Subcutaneous abdominal adipose tissue (tissue), 5 donors: ENCODE measurements at regions not wholly inside any gene's neighbourhood (a gene's known extent, or its start where the extent isn't known, plus 50 kb on each side); places are given as distances from the start of the nearest gene placed in this dataset.

ENCODE experiments used
- H3K27ac ChIP-seq: one replicate; pipeline ENCODE4 v1.7.0; 2013; ENCODE audit warnings: low read depth, mild to moderate bottlenecking, inconsistent platforms, low read length, moderate library complexity
- H3K27me3 ChIP-seq, 5 donors: one replicate each; pipeline ENCODE4 v1.7.0; 2013; ENCODE audit warnings: low read length in 5 of 5, inconsistent platforms in 1 of 5; ENCODE audit not compliant: control insufficient read depth in 5 of 5, insufficient read depth in 4 of 5
- H3K36me3 ChIP-seq, 5 donors: one replicate each; pipeline ENCODE4 v1.7.0; 2013; ENCODE audit warnings: low read length in 5 of 5; ENCODE audit not compliant: control insufficient read depth in 5 of 5, insufficient read depth in 5 of 5
- H3K4me1 ChIP-seq, 5 donors: one replicate each; pipeline ENCODE4 v1.7.0; 2013; ENCODE audit warnings: low read length in 5 of 5, mild to moderate bottlenecking in 3 of 5, moderate library complexity in 1 of 5; ENCODE audit not compliant: control insufficient read depth in 5 of 5, insufficient read depth in 5 of 5
- H3K4me3 ChIP-seq, 5 donors: one replicate each; pipeline ENCODE4 v1.7.0; 2013; ENCODE audit warnings: low read length in 5 of 5, low read depth in 1 of 5
- H3K9ac ChIP-seq, 5 donors: one replicate each; pipeline ENCODE4 v1.7.0; 2013; ENCODE audit warnings: low read length in 5 of 5, mild to moderate bottlenecking in 4 of 5, moderate library complexity in 3 of 5
- H3K9me3 ChIP-seq, 5 donors: one replicate each; pipeline ENCODE4 v1.7.0; 2013; ENCODE audit warnings: low read length in 5 of 5; ENCODE audit not compliant: control insufficient read depth in 5 of 5
- donor health status: healthy.
- donor health status: healthy.
- donor health status: healthy.
- donor health status: healthy.
- donor health status: healthy.

DNA sequence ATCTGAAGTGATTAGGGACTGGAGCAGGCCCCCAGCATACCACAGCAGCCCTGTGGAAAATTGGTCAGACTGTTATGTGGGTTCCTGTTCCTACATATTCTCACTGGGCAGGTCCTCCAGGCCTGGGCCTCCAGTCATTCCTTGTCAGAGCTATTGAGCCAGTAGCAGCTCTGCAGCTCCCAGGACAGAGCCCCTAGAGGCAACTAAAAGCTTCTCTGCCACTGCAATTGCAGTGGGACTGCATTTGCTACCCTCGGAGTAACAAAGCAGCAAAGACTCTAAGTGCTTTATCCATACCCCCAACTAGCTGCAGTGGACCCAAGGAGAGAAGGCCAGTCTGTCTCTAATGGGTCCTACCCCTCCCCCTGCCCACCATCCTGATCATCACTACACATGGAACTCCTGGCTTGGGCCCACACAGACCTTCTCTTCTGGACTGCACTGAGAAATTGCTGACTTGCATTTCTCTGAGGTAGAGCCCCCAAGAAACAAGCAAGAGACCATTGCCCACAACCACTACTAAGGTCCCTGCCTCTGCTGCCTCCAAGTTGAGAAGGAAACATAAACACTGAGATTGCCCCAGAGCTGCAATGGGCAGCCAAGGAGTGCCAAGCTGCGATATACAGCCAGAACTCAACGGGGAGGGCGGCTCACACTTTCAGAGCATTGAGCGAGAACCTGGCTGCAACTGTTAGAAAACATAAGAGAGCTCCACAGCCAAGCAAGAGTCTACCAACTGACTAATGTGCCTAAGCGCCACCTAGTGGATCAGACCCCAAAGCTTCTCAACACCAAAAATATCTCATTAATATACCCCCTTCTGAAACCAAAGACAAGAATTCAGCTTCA lies 738.7 kb upstream of the NDST4 start:
- H3K27me3 ChIP-seq, result no peaks in the 10 kb centered on the region
- H3K36me3 ChIP-seq, result no peaks in the 10 kb centered on the region
- H3K4me1 ChIP-seq, result no peaks in the 10 kb centered on the region
- H3K9me3 ChIP-seq, result no peaks in the 10 kb centered on the region
- H3K27ac ChIP-seq, result no peak overlapping the region
- no peak overlapping the region for H3K4me3 ChIP-seq
- no peak overlapping the region for H3K9ac ChIP-seq

DNA sequence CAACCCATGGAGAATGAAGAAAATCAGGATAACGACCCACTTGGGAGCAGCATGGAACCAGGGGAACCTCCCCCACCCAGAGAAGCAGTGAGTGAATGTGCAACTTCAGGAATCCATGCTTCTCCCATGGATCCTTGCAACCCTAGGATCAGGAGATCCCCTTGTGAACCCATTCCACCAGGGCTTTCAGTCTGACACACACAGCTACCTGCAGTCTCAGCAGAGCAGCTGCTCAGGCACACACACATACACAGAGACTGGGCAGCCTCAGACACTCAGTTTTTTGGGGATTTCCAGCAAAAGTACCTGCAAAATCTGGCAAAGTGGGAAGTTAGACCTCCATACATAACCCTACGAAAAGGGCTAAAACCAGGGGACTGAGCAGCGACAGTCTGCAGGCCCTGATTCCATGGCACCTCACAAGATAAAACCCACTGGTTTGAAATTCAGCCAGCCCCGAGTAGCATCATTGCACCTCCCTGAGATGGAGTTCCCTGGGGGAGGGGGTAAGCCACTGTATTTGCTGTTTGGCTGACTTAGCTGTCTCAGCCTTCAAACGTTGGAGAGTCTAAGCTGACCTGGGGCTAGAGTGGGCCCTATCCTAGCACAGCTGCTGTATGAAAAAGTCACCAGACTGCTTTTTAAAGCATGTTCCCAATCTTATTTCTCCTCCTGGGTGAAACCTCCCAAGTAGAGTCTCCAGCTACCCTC lies 737.5 kb upstream of the NDST4 start:
- Histone ChIP-seq H3K27me3 (no peaks in the 10 kb centered on the region), H3K36me3 (no peaks in the 10 kb centered on the region), H3K9me3 (no peaks in the 10 kb centered on the region), H3K9ac (no peak overlapping the region), H3K4me3 (no peak overlapping the region), H3K4me1 (no peaks in the 10 kb centered on the region), H3K27ac (no peak overlapping the region)

DNA sequence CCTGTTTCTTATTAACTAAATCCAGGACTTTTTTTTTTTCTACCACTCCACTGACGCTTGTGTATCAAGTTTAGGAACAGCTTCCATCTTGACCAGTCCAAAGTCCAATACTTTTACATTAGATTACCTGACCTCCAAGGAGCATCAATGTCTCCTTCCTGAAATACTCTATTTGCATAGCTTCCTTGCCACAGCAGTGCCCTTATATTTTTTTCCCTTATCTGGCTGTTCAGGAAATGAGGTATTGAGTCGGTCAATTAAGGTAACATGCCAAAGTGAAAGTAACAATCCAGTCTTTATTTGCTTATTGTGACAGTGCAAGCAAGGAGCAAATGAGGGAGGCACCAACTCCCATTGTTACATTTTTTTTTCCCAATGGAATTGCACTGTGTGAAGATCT lies 730.8 kb upstream of the NDST4 start:
- Histone ChIP-seq H3K4me3 (no peak overlapping the region), H3K27ac (no peak overlapping the region), H3K9me3 (no peaks in the 10 kb centered on the region), H3K4me1 (no peaks in the 10 kb centered on the region), H3K27me3 (no peaks in the 10 kb centered on the region), H3K36me3 (no peaks in the 10 kb centered on the region), H3K9ac (no peak overlapping the region)

DNA sequence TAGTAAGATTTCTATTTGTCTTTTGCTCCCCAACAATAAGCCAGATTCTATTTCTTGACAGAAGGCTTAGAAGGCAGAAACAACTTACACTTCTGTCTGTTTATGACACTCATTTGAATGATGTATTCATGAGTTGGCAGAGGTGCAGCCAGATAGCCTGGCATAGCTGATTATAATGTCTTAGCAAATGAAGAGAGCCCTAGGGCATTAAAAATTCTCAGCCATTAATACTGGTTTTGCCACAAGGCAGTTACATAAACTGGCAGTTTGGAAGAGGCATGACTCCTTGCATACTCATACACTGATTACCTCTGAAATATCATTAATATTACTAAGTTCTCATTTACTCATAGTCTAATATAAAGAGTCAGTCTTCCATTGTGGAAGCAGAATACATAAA lies 728.5 kb upstream of the NDST4 start:
- H3K4me3 ChIP-seq, result no peak overlapping the region
- no peaks in the 10 kb centered on the region for H3K27me3 ChIP-seq
- H3K9ac ChIP-seq, result no peak overlapping the region
- H3K4me1 ChIP-seq, result no peaks in the 10 kb centered on the region
- no peak overlapping the region for H3K27ac ChIP-seq
- peaks cover 0 to 2% (median 0%) of the 10 kb centered on the region in 5 donors for H3K9me3 ChIP-seq
- H3K36me3 ChIP-seq, result no peaks in the 10 kb centered on the region

DNA sequence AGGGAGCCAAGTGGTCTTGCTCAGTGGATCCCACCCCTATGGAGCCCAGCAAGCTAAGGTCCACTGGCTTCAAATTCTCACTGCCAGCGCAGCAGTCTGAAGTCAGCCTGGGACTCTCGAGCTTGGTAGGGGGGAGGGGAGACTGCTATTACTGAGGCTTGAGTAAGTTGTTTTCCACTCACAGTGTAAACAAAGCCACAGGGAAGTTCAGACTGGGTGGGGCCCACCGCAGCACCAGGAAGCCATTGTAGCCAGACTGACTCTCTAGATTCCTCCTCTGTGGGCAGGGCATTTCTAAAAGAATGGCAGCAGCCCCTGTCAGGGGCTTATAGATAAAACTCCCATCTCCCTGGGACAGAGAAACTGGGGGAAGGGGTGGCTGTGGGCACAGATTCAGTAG lies 721.0 kb upstream of the NDST4 start:
- no peaks in the 10 kb centered on the region for H3K4me1 ChIP-seq
- no peak overlapping the region for H3K9ac ChIP-seq
- peaks cover 0 to 19% (median 4%) of the 10 kb centered on the region in 5 donors for H3K9me3 ChIP-seq
- H3K36me3 ChIP-seq, result no peaks in the 10 kb centered on the region
- no peak overlapping the region for H3K4me3 ChIP-seq
- no peaks in the 10 kb centered on the region for H3K27me3 ChIP-seq
- H3K27ac ChIP-seq, result no peak overlapping the region

DNA sequence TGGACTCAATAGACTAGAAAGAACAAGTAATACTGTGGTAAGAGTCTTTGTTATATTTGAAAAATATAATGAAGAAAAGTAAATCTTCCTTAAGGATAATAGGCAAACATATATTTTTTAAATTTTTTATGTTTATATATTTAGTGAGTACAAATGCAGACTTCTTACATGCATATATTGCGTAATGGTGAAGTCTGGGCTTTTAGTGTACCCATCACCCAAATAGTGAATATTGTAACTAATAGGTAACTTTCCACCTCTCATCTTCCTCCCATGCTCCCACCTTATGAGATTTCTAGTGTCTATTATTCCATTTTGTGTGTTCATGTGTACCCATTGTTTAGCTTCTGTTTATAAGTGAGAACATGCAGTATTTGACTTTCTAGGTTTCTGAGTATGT lies 711.2 kb upstream of the NDST4 start:
- Histone ChIP-seq H3K27me3 (no peaks in the 10 kb centered on the region), H3K27ac (no peak overlapping the region), H3K4me3 (no peak overlapping the region), H3K9me3 (no peaks in the 10 kb centered on the region), H3K4me1 (no peaks in the 10 kb centered on the region), H3K36me3 (no peaks in the 10 kb centered on the region), H3K9ac (no peak overlapping the region)

DNA sequence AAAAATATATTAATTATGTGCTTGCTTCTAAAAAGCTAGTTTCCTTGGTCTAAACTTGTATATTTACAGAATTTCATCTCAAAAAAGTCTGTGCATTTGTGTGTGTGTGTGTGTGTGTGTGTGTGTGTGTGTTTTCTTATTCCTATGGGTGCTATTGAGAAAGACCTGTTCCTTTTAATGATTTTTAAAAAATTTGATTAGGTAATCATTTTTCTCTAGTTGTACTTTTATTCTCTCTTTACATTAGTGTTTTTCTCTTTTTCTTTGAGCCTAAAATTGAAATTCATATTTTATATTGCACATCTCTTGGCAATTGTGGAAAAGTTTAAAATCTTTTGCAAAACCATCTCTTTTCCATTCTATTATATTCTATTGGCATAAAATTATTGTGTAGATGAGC lies 690.4 kb upstream of the NDST4 start:
- H3K9me3 ChIP-seq, result peaks cover 0 to 6% (median 3%) of the 10 kb centered on the region in 5 donors
- H3K4me1 ChIP-seq, result no peaks in the 10 kb centered on the region
- no peak overlapping the region for H3K4me3 ChIP-seq
- no peaks in the 10 kb centered on the region for H3K36me3 ChIP-seq
- H3K27ac ChIP-seq, result no peak overlapping the region
- H3K27me3 ChIP-seq, result no peaks in the 10 kb centered on the region
- H3K9ac ChIP-seq, result no peak overlapping the region

DNA sequence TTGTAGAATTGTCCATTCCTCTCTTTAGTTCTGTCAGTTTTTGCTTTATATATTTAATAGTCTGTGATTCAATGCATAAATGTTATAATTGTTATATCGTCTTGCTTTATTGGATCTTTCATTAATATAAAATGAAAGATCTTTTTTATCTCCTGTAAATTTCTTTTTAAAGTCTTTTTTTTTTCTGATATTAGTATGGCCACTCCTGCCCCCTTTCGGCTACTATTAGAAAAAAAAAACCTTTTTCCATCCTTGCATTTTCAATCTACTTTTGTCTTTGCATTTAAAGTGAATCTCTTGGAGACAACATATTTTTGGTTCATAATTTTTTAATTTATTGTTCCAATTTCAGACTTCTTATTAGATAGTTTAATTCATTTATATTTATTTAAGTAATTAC lies 677.4 kb upstream of the NDST4 start:
- H3K27me3 ChIP-seq, result no peaks in the 10 kb centered on the region
- no peaks in the 10 kb centered on the region for H3K36me3 ChIP-seq
- H3K9ac ChIP-seq, result no peak overlapping the region
- H3K4me1 ChIP-seq, result no peaks in the 10 kb centered on the region
- no peak overlapping the region for H3K4me3 ChIP-seq
- peaks cover 0 to 4% (median 0%) of the 10 kb centered on the region in 5 donors for H3K9me3 ChIP-seq
- no peak overlapping the region for H3K27ac ChIP-seq

DNA sequence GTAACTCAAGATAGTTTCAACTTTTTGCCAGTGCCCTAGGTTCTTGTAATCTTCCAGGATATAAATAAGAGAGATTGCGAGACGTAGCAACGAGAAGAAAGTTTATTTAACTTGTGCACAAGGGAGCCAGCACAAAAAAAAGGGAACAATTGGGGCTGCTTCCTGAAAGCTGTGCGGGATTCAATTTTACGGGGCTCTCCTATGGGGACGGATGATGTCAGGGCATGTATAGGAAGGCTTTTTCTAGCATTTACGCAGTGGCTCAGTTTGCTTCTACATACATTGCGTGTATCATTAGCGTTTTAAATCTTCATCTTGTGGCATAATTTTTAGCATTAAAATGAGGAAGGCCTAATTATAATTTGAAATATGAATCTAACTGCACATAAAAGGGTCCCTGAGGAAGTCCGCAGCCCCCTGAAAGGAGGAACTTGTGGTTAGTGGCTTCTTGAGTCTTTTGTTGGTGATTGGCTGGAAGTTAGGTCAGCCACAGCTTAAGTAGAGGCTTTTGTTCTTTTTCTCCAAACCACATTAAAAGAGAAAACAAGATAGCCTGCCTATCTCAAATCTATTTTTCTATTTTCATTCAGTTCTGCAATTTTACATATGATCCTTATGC lies 668.2 kb upstream of the NDST4 start:
- H3K27me3 ChIP-seq, result no peaks in the 10 kb centered on the region
- no peak overlapping the region for H3K27ac ChIP-seq
- no peak overlapping the region for H3K4me3 ChIP-seq
- no peak overlapping the region for H3K9ac ChIP-seq
- H3K9me3 ChIP-seq, result no peaks in the 10 kb centered on the region
- H3K4me1 ChIP-seq, result no peaks in the 10 kb centered on the region
- H3K36me3 ChIP-seq, result no peaks in the 10 kb centered on the region

DNA sequence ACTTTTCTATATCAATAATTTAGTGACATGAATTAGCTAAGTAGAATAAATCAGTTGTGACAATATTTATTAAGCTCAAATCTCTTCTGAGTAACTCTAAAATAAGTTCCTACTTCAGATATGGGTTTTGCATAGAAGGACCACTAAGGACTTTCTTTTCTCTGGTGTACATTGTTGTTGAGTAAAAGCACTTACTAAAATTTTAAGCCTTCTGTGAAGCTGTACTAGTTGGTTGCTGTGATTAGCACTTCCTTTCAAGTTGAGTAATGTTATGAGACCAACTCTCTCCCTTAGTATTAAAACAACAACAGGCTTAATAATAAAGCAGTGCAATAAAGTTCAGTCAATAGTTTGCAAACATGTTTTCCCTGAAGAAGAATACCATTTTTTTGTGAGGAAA lies 667.4 kb upstream of the NDST4 start:
- no peaks in the 10 kb centered on the region for H3K27me3 ChIP-seq

More for the DNA sequence above, 667.4 kb upstream of the NDST4 start:
- no peak overlapping the region for H3K27ac ChIP-seq
- no peaks in the 10 kb centered on the region for H3K9me3 ChIP-seq
- H3K4me1 ChIP-seq, result no peaks in the 10 kb centered on the region
- H3K36me3 ChIP-seq, result no peaks in the 10 kb centered on the region
- H3K9ac ChIP-seq, result no peak overlapping the region
- H3K4me3 ChIP-seq, result no peak overlapping the region
